GM12878 (cell line): ENCODE measurements at regions not wholly inside any gene's neighbourhood (a gene's known extent, or its start where the extent isn't known, plus 50 kb on each side); places are given as distances from the start of the nearest gene placed in this dataset.

ENCODE experiments used
- EZH2 ChIP-seq: IDR thresholded peaks from 2 replicates; pipeline ENCODE4 v1.6.1; 2012; ENCODE audit warnings: low read depth, mild to moderate bottlenecking, control low read depth, inconsistent platforms, low read length, borderline replicate concordance; ENCODE audit not compliant: control insufficient read depth
- TF ChIP-seq, protein P1 (sequence below): IDR thresholded peaks from 2 replicates; pipeline ENCODE4 v1.6.1; 2012; ENCODE audit warnings: low read length, inconsistent platforms
- TF ChIP-seq, protein P2 (sequence below): IDR thresholded peaks from 2 replicates; pipeline ENCODE4 v1.6.1; 2012; ENCODE audit warnings: improper control_type of control experiment, low read depth, low read length; ENCODE audit not compliant: insufficient replicate concordance
- TF ChIP-seq, protein P3 (sequence below), 3 experiments: IDR thresholded peaks in 2 of 3; conservative IDR thresholded peaks in 1 of 3; 2 replicates each; pipeline ENCODE4 v1.5.1; 2011; ENCODE audit warnings: low read depth in 3 of 3, low read length in 3 of 3, mild to moderate bottlenecking in 3 of 3, control low read depth in 2 of 3, moderate library complexity in 2 of 3, inconsistent platforms in 1 of 3, mixed read lengths in 1 of 3; ENCODE audit not compliant: control insufficient read depth in 2 of 3, insufficient read depth in 1 of 3; ENCODE audit errors: extremely low read depth in 1 of 3

DNA sequence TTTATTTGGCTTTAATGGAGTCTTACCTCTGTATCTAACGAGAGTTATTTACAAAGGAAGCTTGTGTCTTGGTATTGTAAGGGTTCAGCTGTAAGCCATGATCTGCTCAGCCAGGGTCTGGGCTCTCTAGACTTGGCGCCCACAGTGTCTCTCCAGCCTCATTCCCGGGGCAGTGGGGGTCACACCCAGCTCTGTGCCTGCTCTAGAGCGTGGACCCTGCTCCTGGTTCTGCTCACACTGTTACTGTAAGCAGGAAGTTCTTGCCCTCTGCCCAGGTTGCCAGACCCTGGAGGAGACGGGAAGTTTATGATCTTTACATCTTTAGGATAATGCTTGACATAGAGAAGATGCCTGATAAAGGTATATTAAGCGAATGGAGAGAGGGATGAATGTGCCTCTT is 235.7 kb downstream of the PTTG2 start:
- TF ChIP-seq EZH2: no peak
- TF ChIP-seq, protein P1, sequence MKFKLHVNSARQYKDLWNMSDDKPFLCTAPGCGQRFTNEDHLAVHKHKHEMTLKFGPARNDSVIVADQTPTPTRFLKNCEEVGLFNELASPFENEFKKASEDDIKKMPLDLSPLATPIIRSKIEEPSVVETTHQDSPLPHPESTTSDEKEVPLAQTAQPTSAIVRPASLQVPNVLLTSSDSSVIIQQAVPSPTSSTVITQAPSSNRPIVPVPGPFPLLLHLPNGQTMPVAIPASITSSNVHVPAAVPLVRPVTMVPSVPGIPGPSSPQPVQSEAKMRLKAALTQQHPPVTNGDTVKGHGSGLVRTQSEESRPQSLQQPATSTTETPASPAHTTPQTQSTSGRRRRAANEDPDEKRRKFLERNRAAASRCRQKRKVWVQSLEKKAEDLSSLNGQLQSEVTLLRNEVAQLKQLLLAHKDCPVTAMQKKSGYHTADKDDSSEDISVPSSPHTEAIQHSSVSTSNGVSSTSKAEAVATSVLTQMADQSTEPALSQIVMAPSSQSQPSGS: no peak
- TF ChIP-seq, protein P2, sequence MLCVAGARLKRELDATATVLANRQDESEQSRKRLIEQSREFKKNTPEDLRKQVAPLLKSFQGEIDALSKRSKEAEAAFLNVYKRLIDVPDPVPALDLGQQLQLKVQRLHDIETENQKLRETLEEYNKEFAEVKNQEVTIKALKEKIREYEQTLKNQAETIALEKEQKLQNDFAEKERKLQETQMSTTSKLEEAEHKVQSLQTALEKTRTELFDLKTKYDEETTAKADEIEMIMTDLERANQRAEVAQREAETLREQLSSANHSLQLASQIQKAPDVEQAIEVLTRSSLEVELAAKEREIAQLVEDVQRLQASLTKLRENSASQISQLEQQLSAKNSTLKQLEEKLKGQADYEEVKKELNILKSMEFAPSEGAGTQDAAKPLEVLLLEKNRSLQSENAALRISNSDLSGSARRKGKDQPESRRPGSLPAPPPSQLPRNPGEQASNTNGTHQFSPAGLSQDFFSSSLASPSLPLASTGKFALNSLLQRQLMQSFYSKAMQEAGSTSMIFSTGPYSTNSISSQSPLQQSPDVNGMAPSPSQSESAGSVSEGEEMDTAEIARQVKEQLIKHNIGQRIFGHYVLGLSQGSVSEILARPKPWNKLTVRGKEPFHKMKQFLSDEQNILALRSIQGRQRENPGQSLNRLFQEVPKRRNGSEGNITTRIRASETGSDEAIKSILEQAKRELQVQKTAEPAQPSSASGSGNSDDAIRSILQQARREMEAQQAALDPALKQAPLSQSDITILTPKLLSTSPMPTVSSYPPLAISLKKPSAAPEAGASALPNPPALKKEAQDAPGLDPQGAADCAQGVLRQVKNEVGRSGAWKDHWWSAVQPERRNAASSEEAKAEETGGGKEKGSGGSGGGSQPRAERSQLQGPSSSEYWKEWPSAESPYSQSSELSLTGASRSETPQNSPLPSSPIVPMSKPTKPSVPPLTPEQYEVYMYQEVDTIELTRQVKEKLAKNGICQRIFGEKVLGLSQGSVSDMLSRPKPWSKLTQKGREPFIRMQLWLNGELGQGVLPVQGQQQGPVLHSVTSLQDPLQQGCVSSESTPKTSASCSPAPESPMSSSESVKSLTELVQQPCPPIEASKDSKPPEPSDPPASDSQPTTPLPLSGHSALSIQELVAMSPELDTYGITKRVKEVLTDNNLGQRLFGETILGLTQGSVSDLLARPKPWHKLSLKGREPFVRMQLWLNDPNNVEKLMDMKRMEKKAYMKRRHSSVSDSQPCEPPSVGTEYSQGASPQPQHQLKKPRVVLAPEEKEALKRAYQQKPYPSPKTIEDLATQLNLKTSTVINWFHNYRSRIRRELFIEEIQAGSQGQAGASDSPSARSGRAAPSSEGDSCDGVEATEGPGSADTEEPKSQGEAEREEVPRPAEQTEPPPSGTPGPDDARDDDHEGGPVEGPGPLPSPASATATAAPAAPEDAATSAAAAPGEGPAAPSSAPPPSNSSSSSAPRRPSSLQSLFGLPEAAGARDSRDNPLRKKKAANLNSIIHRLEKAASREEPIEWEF: no peak
- TF ChIP-seq, protein P3, sequence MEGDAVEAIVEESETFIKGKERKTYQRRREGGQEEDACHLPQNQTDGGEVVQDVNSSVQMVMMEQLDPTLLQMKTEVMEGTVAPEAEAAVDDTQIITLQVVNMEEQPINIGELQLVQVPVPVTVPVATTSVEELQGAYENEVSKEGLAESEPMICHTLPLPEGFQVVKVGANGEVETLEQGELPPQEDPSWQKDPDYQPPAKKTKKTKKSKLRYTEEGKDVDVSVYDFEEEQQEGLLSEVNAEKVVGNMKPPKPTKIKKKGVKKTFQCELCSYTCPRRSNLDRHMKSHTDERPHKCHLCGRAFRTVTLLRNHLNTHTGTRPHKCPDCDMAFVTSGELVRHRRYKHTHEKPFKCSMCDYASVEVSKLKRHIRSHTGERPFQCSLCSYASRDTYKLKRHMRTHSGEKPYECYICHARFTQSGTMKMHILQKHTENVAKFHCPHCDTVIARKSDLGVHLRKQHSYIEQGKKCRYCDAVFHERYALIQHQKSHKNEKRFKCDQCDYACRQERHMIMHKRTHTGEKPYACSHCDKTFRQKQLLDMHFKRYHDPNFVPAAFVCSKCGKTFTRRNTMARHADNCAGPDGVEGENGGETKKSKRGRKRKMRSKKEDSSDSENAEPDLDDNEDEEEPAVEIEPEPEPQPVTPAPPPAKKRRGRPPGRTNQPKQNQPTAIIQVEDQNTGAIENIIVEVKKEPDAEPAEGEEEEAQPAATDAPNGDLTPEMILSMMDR (IDR thresholded peaks at IDR 0.05 in 2 of 3, conservative IDR thresholded peaks at IDR 0.05 in 1 of 3; ENCODE audit: control insufficient read depth in 2 of 3, extremely low read depth in 1 of 3, insufficient read depth in 1 of 3, low read depth in 3 of 3, low read length in 3 of 3): no peak
